ENCODE measurements at regions not wholly inside any gene's neighbourhood (a gene's known extent, or its start where the extent isn't known, plus 50 kb on each side); places are given as distances from the start of the nearest gene placed in this dataset.

- TF ChIP-seq, protein P1, sequence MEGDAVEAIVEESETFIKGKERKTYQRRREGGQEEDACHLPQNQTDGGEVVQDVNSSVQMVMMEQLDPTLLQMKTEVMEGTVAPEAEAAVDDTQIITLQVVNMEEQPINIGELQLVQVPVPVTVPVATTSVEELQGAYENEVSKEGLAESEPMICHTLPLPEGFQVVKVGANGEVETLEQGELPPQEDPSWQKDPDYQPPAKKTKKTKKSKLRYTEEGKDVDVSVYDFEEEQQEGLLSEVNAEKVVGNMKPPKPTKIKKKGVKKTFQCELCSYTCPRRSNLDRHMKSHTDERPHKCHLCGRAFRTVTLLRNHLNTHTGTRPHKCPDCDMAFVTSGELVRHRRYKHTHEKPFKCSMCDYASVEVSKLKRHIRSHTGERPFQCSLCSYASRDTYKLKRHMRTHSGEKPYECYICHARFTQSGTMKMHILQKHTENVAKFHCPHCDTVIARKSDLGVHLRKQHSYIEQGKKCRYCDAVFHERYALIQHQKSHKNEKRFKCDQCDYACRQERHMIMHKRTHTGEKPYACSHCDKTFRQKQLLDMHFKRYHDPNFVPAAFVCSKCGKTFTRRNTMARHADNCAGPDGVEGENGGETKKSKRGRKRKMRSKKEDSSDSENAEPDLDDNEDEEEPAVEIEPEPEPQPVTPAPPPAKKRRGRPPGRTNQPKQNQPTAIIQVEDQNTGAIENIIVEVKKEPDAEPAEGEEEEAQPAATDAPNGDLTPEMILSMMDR (IDR thresholded peaks at IDR 0.05) = no peak
- H3K27me3 ChIP-seq = no peaks in the 10 kb centered on the region
- ATAC-seq = no peak
- intact Hi-C loops (cut with DNase I) = no loop called here
- no peak overlapping the region for H3K4me3 ChIP-seq
- no peaks in the 10 kb centered on the region for H3K36me3 ChIP-seq
- peaks cover 11% of the 10 kb centered on the region for H3K4me1 ChIP-seq
- DNase-seq = no peak
- no peak overlapping the region for H3K27ac ChIP-seq
- H3K9me3 ChIP-seq = no peaks in the 10 kb centered on the region
Observed at GRCh38 chr20:23201658-23202057, 115.5 kb upstream of the CD93 start.

DNA sequence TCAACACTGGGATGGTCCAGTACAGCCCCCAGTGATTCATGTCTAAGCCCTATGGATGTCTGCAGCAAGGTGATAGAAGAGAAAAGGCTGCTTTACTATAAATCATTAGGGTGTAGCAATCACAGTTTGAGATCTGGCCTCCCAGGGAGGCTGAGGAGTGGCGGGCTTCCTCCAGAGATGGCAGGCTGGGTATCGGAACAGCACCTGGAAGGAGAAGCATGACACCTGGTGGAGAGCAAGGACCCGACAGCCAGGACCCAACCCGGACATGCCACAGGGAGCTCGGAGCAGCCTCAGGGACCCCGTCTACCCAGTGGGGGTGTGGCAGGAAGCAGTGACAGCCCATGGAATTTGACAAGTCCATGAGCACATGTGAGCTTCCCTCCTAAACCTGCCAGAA lies 114.8 kb upstream of the CD93 start:
- no peaks in the 10 kb centered on the region for H3K27me3 ChIP-seq
- ATAC-seq (peak; percentile 89), DNase-seq (no peak)
- intact Hi-C loops (cut with DNase I) = no loop called here
- H3K36me3 ChIP-seq = no peaks in the 10 kb centered on the region
- H3K9me3 ChIP-seq = no peaks in the 10 kb centered on the region
- H3K4me1 ChIP-seq = peaks cover 7% of the 10 kb centered on the region
- H3K27ac ChIP-seq = no peak overlapping the region
- no peak overlapping the region for H3K4me3 ChIP-seq
- TF ChIP-seq, protein P1 (IDR thresholded peaks at IDR 0.05) = peak; percentile 51

DNA sequence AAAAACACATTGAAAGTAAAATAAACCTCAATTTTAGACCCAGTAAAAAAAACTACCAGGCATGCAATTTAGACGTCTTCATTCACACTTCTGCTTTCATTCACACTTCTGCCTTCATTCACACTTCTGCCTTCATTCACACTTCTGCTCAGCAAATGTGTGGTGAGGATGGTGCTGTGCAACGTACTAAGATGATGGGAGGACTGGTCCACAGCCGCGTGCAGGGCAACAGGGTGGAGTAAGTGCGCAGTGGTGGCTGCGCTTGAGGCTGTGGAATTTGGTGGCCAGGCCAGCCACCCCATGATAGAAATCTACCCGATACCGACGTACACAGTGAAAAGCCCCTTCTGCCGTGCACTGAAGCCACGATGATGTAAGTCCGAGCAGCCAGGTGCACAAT lies 114.3 kb upstream of the CD93 start:
- peak; percentile 64 for ATAC-seq
- H3K9me3 ChIP-seq = no peaks in the 10 kb centered on the region
- DNase-seq = no peak
- H3K4me1 ChIP-seq = peaks cover 3% of the 10 kb centered on the region
- no peaks in the 10 kb centered on the region for H3K27me3 ChIP-seq
- intact Hi-C loops (cut with DNase I) = no loop called here
- H3K36me3 ChIP-seq = no peaks in the 10 kb centered on the region
- TF ChIP-seq, protein P1 (IDR thresholded peaks at IDR 0.05) = no peak
- no peak overlapping the region for H3K4me3 ChIP-seq
- H3K27ac ChIP-seq = no peak overlapping the region

DNA sequence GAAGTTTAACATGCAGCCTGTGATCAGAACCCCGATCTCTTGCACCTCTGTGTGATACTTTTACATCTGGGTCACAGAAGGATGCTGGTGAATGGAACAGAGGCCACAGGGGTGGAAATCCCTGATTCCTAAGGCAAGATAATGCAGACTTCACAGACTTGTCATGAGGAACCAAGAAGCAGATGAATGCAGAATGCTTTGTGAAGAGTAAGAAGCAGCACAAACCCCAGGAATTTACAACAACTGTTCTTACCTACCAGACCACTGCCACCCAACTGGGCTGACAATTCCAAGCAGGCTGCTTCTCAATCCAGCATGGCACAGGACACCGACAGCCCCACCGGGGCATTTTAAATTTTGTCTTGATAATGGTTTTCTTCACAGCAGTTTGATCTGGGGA lies 113.2 kb upstream of the CD93 start:
- Histone ChIP-seq H3K27ac (no peak overlapping the region), H3K36me3 (no peaks in the 10 kb centered on the region), H3K9me3 (no peaks in the 10 kb centered on the region), H3K4me1 (no peaks in the 10 kb centered on the region), H3K4me3 (no peak overlapping the region), H3K27me3 (no peaks in the 10 kb centered on the region)
- ATAC-seq (no peak), DNase-seq (no peak)
- TF ChIP-seq, protein P1 (IDR thresholded peaks at IDR 0.05) = no peak
- intact Hi-C loops (cut with DNase I) = no loop called here

DNA sequence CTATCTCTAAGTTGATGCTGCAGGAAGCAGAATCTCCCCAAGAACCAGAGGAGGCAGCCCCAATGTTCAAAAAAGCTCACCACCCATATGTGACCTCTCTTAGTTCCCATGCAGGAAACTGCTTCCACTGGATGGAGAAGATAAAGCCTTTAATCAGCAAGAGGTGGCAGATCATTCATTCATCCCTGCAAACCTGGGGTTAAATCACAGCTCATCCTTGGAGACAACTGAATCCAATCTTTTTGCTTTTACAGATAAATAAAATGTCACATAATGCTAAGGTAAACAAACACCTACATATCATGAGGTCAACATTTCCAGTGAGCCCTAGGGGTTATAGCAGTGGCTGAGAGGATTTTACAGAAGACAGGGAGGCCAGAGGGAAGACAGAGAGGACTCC lies 112.7 kb upstream of the CD93 start:
- ATAC-seq (no peak), DNase-seq (no peak)
- H3K27me3 ChIP-seq = no peaks in the 10 kb centered on the region
- no peak overlapping the region for H3K4me3 ChIP-seq
- no peaks in the 10 kb centered on the region for H3K36me3 ChIP-seq
- intact Hi-C loops (cut with DNase I) = no loop called here
- H3K4me1 ChIP-seq = no peaks in the 10 kb centered on the region
- H3K9me3 ChIP-seq = no peaks in the 10 kb centered on the region
- no peak overlapping the region for H3K27ac ChIP-seq
- TF ChIP-seq, protein P1 (IDR thresholded peaks at IDR 0.05) = no peak

DNA sequence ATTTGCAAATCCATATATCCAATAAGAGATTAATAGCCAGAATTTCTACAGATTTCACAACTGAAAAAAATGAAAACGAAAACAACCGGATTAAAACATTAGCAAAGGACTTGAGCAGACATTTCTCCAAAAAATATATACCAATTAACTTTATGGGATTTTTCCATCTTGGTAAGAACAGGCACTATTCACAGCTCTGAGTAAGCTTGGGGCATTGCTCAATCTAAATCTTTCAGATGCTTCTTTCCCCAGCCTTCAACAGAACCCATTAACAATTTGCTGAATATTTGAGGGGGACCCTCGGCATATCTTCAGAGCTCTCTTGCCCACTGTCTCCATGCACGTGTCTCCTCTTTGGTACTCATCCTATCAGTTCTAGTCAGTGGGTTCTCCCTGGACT lies 111.7 kb upstream of the CD93 start:
- Histone ChIP-seq H3K27ac (no peak overlapping the region), H3K4me1 (no peaks in the 10 kb centered on the region), H3K9me3 (no peaks in the 10 kb centered on the region), H3K4me3 (no peak overlapping the region), H3K36me3 (no peaks in the 10 kb centered on the region), H3K27me3 (no peaks in the 10 kb centered on the region)
- DNase-seq = no peak
- no peak for ATAC-seq
- intact Hi-C loops (cut with DNase I) = no loop called here
- TF ChIP-seq, protein P1 (IDR thresholded peaks at IDR 0.05) = no peak
